DMS153 treated with DMSO at 0.1 percent for 48 hours (cell line): ENCODE measurements at regions not wholly inside any gene's neighbourhood (a gene's known extent, or its start where the extent isn't known, plus 50 kb on each side); places are given as distances from the start of the nearest gene placed in this dataset.

Experiments used
- DNase-seq: peaks from one replicate; lab custom pipeline; 2025; ENCODE audit not compliant: unreplicated experiment; lab: John Stamatoyannopoulos, UW

GRCh38 chr2:126792993-126793392 is 105.7 kb upstream of the TEX51 start:
- no peak for DNase-seq

- no peak for DNase-seq
These were observed 104.6 kb upstream of the TEX51 start for GRCh38 chr2:126793885-126794613.

GRCh38 chr2:126795656-126796055 is 103.0 kb upstream of the TEX51 start:
- no peak for DNase-seq

DNA sequence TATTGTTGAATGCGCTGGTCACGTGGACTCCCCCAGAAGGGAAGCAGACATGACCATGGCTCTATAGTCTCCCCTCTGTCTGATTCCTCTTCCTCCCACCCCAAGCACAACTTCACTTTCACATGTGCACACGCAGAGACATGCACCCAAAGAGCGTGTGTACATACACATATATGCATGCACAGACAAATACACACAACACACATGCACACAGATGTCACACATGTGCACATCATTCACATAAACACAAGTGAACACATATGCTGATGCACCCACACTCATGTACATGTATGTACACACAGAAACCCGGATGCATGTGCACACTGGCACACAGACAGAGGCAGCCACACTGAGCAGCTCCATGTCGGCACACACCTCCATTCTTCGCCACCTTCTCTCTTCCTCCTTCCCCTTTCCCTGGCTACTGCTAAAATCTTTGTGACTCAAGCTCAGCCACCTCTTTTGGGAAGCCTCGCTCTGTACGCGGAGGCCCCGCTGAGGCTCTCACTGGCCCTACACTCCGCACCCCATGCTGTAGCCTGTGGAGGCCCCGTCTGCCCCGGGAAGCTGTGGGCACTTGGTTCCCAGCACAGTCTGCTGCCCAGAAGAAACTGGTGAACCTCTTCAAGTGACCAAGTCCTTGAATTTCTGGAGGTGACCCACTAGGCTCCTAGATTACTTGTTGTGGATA is 101.6 kb upstream of the TEX51 start:
- DNase-seq, result no peak

- DNase-seq, result no peak
These were observed 100.9 kb upstream of the TEX51 start for GRCh38 chr2:126797622-126798275.

DNA sequence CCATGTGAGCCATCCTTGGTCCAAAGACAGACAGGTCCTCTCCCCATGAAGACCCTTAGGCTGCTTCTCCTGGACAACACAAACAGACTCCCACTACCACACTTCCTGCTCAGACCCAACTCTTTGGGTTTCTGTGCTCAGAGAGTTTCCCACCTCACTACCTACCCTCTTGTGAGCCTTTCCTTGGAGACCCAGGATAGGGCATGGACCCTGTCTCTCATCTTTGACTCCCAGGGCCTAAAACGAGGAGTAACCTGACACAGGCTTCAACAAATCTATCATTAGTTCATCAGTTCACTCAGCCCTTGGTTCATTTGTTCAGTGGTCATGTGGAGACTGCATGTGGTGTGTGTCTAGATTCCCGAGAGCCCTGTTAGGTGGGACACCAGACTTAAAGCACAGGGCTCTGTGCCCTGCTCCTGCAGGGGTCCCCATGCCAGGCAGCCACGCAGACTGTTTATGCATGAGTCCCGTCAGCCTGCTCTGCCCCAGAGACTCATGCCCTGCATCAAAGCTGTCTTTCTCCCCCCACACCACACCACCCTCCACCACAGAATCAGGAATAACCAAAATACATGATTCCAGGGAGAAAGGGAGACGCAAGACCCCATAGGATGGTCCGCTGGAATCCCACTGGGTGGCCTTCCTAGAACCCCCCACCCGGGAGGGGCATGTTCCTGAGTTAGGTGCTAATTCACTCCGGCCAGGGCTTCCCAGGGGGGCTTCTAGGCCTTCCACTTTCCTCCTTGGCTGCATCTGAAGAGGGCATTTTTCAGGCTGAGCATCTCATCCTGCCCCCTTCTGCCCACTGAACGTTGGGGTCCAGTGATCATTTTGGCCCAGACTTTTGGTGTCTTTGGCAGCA is 100.2 kb upstream of the TEX51 start:
- DNase-seq, result no peak

DNA sequence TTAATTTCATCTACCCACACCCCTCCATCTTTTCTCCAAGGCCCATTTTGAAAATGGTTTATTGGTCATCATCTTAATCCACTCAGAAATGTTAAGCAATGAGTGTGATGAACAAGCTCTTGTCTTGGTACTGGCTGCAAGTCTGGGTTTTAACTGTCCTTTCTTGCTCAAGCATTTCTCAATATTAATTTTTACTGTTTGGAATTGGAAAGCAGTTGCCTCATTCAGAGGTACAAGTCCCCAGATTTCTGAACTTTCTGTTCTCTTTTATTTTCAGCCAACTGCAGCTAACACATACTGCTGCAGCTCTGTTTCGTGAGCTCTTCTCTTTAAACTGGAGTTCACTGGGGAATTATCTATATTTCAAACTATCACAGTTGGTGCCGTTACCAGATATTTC is 99.4 kb upstream of the TEX51 start:
- no peak for DNase-seq

DNA sequence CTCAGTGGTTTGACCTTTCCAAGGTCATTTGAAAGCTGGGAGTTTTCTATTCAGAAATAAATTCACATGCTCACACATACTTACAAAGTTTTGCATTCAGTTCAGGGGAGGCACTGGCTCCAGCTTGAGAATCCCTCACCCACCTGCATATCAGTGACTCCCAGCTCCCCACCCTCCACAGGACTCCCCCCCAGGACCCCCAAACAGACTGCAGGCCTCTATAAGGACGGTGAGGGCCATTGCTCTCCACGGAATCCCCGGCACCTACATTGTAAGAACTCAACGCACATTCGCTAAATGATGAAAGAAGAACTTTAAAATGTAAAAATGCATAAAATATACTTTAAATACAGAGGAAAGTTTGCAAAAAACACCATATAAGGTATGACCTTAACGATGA is 97.2 kb upstream of the TEX51 start:
- no peak for DNase-seq

DNA sequence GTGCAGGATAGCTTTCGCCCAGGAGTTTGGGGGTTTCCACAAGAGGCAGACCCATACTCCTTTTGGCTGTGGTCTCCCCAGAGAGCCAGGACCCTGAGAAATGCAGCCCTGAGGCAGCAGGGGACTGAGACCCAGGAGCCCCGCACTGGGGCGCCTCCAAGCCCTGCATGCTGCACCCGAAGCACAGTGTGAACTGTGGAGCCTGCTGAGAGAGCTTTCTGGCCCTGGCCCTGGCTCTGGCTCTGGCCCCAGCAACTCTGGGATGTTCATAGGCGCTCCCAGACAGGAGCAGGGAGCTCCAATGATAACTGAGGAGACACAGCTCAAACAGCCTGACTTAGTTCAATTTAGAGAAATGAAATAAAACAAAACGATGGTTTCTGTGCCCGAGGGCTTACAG is 96.4 kb upstream of the TEX51 start:
- no peak for DNase-seq

DNA sequence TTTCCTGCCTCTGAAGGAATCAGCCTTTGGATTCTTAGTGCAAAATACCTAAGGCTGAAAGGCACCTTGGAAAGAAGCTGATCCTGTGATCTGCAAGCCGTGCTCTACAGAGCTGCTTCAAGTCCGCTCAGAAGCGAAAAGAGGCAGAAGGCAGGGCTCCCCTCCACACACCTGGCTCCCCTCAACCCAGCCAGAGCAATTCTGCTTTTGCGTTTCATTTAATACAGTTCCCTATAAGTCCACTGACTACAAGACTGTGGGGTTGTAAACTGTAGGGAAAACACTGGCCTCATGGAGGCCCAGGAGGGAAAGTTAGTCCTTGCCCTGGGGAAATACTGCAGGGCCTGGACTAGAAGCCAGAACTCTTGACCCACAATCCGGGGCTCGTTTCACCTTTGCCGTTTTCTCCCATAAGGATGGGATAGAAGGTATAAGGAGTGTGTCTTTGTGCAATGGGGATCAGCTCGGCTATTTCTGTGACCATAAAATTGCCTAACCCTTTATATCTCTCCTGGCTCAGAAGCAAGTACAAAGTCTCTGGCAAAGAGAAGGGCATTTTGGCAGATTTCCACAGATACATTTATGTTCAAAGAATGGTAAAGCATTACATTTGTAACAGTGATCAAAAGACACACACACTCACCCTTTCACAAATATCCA is 95.8 kb upstream of the TEX51 start:
- DNase-seq, result no peak

- DNase-seq, result no peak
These were observed 95.3 kb upstream of the TEX51 start for GRCh38 chr2:126803434-126803775.

GRCh38 chr2:126804347-126804746 is 94.3 kb upstream of the TEX51 start:
- no peak for DNase-seq

- DNase-seq, result no peak
These were observed 89.8 kb upstream of the TEX51 start for GRCh38 chr2:126808929-126809328.

- no peak for DNase-seq
These were observed 89.3 kb upstream of the TEX51 start for GRCh38 chr2:126809340-126809739.

DNA sequence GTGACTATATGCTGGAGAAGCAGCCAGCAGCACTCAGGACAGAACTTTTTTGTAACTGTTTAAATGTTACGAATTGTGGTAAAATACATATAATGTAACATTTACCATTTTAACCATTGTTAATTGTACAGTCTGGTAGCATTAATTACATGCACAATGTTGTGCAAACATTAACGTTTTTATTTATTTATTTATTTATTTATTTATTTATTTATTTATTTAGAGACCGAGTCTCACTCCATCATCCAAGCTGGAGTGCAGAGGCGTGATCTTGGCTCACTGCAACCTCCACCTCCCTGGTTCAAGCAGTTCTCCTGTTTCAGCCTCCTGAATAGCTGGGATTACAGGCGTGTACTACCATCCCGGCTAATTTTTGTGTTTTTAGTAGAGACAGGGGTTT is 88.7 kb upstream of the TEX51 start:
- DNase-seq, result no peak

- no peak for DNase-seq
These were observed 87.6 kb upstream of the TEX51 start for GRCh38 chr2:126811101-126811500.

- DNase-seq, result no peak
These were observed 81.5 kb upstream of the TEX51 start for GRCh38 chr2:126817172-126817571.

DNA sequence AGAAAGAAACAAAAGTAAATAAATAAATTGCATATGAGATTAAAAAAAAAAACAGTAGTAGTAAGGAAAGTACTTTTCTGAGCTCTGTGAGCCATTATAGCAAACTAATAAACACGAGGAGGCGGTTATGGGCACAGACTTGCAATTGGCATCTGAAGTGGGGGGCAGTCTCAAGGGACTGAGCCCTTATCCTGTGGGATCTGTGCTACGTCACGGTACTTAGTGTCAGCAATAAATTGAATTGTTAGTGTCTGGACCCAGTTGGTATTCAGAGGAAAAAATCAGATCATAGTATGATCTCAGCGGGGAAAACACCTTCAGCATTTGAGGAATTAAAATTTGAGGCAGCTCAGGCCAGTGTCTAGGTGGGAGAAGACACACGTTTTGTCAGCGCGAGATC is 76.6 kb upstream of the TEX51 start:
- DNase-seq, result no peak

GRCh38 chr2:126822921-126823320 is 75.8 kb upstream of the TEX51 start:
- DNase-seq, result no peak

DNA sequence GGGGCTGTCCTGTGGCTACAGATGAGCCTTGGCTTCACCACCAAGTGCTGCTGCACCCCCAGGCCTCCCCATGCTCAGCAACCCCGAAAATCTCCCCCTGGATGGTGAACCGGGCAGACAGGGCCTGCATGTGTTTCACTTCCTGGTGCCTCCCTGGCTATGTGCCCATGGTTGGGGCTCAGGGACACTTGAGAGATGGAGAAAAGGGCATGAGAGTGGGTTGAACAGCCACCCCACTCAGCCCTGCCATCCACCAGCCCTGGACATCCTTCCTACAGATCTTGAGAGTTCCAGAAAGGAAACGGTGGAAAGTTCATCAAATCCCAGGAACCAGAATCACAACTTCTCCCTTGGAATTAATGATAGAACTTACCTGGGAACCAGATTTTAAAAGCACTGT is 74.7 kb upstream of the TEX51 start:
- no peak for DNase-seq

- no peak for DNase-seq
These were observed 74.0 kb upstream of the TEX51 start for GRCh38 chr2:126824663-126825062.
